ENCODE measurements at regions not wholly inside any gene's neighbourhood (a gene's known extent, or its start where the extent isn't known, plus 50 kb on each side); places are given as distances from the start of the nearest gene placed in this dataset.

DNA sequence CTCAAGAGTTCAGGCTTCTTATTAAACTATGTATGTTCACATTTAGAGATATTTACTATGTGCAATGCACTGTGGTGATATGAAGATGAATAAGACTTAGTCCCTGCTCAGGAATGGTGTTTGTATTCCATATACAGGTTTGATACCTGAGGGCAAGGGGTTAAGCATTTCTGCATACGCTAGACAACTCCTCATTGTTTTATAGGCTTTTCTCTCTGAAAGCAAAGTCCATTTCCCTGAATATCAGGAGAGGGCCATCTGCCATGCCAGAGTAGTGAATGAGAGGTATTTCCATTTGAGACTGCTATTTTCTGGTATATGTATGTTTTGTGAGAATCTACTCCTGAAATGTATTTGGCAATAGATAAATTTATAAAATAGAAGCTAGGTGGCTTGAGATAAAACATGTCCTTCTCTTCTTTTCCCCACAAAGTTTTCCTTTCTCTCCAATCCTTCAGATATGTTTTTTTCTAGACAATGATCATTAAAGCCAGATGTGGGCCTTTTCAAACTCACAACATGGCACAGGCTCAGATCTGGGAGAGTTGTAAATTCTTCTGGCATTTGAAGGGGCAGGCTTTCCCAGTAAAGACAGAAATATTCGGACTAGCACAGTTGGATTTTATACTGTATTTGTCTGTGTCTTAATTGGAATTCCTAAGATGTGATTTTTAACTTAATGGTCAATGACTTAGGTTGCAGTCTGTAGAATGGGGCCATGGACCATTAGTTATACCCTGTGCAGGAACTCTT lies 73.3 kb upstream of the WDR26 start:
- DNase-seq (ENCODE audit: low spot score in 2 of 2, unreplicated experiment in 2 of 2), result no peak
- H3K9me3 Mint-ChIP-seq, result no peaks in the 10 kb centered on the region
- peaks cover 41% of the 10 kb centered on the region for H3K4me1 Mint-ChIP-seq
- no peak overlapping the region for H3K4me3 Mint-ChIP-seq
- no peaks in the 10 kb centered on the region for H3K27me3 Mint-ChIP-seq (ENCODE audit: low read depth)
- H3K27ac Mint-ChIP-seq, result peak overlapping the region; percentile 33
- TF ChIP-seq, protein P1, sequence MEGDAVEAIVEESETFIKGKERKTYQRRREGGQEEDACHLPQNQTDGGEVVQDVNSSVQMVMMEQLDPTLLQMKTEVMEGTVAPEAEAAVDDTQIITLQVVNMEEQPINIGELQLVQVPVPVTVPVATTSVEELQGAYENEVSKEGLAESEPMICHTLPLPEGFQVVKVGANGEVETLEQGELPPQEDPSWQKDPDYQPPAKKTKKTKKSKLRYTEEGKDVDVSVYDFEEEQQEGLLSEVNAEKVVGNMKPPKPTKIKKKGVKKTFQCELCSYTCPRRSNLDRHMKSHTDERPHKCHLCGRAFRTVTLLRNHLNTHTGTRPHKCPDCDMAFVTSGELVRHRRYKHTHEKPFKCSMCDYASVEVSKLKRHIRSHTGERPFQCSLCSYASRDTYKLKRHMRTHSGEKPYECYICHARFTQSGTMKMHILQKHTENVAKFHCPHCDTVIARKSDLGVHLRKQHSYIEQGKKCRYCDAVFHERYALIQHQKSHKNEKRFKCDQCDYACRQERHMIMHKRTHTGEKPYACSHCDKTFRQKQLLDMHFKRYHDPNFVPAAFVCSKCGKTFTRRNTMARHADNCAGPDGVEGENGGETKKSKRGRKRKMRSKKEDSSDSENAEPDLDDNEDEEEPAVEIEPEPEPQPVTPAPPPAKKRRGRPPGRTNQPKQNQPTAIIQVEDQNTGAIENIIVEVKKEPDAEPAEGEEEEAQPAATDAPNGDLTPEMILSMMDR (IDR thresholded peaks at IDR 0.05; ENCODE audit: unreplicated experiment), result no peak
- H3K36me3 Mint-ChIP-seq, result no peaks in the 10 kb centered on the region

DNA sequence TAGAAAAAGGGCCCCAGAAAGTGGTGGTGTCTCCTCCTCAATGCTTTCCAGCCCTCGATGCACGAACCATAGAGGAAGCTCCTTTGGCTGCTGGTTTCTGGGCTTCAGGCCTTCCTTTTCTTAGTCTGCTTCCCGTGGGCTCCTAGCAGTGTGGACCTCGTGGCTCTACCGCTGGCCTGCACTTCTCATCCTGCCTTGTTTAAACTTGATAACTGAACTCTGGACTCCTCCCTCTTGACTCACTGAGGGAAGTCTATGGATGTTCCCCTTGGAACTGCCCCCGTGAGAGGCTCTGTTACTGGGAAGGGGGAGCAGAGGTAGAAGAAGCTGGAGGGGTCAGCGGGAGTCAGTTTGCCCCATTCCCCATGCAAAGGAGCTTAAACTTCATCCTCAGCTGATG lies 75.3 kb upstream of the WDR26 start:
- no peak overlapping the region for H3K4me3 Mint-ChIP-seq
- no peak overlapping the region for H3K27ac Mint-ChIP-seq
- H3K9me3 Mint-ChIP-seq, result no peaks in the 10 kb centered on the region
- no peaks in the 10 kb centered on the region for H3K36me3 Mint-ChIP-seq
- H3K4me1 Mint-ChIP-seq, result peaks cover 31% of the 10 kb centered on the region
- TF ChIP-seq, protein P1 (IDR thresholded peaks at IDR 0.05; ENCODE audit: unreplicated experiment), result no peak
- H3K27me3 Mint-ChIP-seq (ENCODE audit: low read depth), result no peaks in the 10 kb centered on the region
- no peak for DNase-seq (ENCODE audit: low spot score in 2 of 2, unreplicated experiment in 2 of 2)

DNA sequence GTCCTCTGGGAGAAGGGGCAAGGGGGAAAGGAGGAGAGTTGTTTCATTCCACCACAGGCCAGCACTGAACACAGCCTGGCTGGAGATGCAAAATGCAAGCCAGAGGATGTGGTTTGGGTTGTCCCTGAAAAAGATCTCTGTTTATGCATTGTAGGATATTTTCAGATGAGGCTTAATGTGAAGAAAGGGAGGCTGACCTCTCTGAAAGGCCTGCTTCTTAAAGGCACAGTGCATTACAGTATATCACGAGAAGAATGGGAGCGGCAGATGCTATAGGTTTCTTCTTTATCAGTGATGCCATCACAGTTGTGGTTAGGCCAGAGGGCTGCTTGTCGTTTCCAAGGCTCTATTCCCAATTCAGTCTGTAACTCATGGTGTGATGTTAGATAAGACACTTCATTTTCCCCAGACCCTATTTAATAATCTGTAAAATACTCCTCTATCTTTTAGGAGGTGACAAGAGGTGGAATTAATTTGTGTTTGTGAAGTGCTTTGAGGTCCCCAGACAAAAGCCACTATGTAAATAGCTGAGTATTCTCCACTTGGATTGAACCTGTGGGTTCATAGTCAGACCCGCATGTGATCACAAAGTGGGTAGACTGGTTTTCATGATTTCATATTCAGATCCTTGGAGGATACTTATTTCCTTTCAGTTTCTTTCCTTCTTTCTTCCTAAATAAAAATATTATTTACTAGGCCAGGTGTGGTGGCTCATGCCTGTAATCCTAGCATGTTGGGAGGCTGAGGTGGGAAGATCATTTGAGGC lies 76.5 kb upstream of the WDR26 start:
- peaks cover 31% of the 10 kb centered on the region for H3K4me1 Mint-ChIP-seq
- no peak overlapping the region for H3K27ac Mint-ChIP-seq
- no peaks in the 10 kb centered on the region for H3K9me3 Mint-ChIP-seq
- no peak overlapping the region for H3K4me3 Mint-ChIP-seq
- no peak for DNase-seq (ENCODE audit: low spot score in 2 of 2, unreplicated experiment in 2 of 2)
- TF ChIP-seq, protein P1 (IDR thresholded peaks at IDR 0.05; ENCODE audit: unreplicated experiment), result no peak
- no peaks in the 10 kb centered on the region for H3K27me3 Mint-ChIP-seq (ENCODE audit: low read depth)
- H3K36me3 Mint-ChIP-seq, result no peaks in the 10 kb centered on the region

DNA sequence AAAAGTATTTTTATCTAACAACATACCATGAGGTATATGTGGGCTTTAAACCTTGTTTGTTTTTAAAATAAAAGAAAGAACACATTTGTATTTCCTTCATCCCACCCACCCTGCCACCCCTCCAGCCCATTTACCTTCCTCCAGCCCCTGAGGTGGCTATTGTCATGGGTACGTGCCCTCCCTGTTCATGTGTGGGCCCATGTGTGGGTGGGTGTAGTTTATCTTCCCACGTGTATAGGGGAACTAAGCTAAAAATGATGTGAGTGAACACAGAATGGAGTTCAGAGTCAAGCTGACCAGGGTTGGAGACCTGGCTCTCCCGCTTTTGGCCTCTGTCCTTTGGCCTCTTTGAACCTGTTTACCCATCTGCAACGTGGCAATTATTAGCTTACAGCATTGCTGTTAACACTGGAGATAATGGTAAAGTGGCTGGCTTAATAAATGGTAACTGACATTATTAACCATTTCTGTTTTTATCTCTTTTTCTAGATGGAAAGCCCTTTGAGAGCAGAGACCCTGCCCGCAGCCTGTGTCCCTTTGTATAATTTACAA lies 78.1 kb upstream of the WDR26 start:
- H3K9me3 Mint-ChIP-seq, result no peaks in the 10 kb centered on the region
- H3K27ac Mint-ChIP-seq, result no peak overlapping the region
- no peaks in the 10 kb centered on the region for H3K27me3 Mint-ChIP-seq (ENCODE audit: low read depth)
- no peaks in the 10 kb centered on the region for H3K36me3 Mint-ChIP-seq
- TF ChIP-seq, protein P1 (IDR thresholded peaks at IDR 0.05; ENCODE audit: unreplicated experiment), result no peak
- H3K4me3 Mint-ChIP-seq, result no peak overlapping the region
- no peak for DNase-seq (ENCODE audit: low spot score in 2 of 2, unreplicated experiment in 2 of 2)
- peaks cover 29% of the 10 kb centered on the region for H3K4me1 Mint-ChIP-seq

DNA sequence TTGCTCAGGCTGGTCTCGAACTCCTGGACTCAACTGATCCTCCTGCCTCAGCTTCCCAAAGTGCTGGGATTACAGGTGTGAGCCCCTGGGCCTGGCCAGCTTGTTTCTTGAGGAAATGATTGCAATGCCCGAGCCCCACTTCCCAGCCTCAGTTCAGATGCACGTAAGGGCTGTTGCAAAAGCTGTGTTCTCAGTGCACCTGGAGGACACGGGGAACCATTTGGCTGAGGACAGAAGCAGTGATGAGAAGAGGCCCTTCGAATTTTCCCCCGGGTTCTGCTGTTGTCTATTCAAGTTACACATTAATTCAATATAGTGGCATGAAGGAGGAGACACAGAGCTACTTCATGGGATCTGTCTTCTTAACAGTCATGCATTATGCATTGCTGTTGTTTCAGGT lies 78.8 kb upstream of the WDR26 start:
- DNase-seq (ENCODE audit: low spot score in 2 of 2, unreplicated experiment in 2 of 2), result no peak
- H3K9me3 Mint-ChIP-seq, result no peaks in the 10 kb centered on the region
- no peaks in the 10 kb centered on the region for H3K36me3 Mint-ChIP-seq
- TF ChIP-seq, protein P1 (IDR thresholded peaks at IDR 0.05; ENCODE audit: unreplicated experiment), result no peak
- no peak overlapping the region for H3K4me3 Mint-ChIP-seq
- no peak overlapping the region for H3K27ac Mint-ChIP-seq
- H3K4me1 Mint-ChIP-seq, result peaks cover 29% of the 10 kb centered on the region
- H3K27me3 Mint-ChIP-seq (ENCODE audit: low read depth), result no peaks in the 10 kb centered on the region
